KBM-7 (cell line): ENCODE measurements at regions not wholly inside any gene's neighbourhood (a gene's known extent, or its start where the extent isn't known, plus 50 kb on each side); places are given as distances from the start of the nearest gene placed in this dataset.
"Not testable (repeated sequence)": the region's sequence is repeated elsewhere in the genome, so short reads cannot be mapped to it uniquely, and the experiment has no call there.

Experiments used
- DNase-seq: peaks from one replicate; pipeline ENCODE4 v3.0.0-alpha.2; 2015
- in situ Hi-C: fragments of 300-500 bp; cut with MboI; formaldehyde crosslinking; loops from 2 replicates; pipeline ENCODE4 v1.14.3; 2020; ENCODE audit warnings: low sequenced_read_pairs, low pct_unique_long_range_greater_than_20kb, mixed read lengths

- peak; percentile 57 for DNase-seq
- in situ Hi-C loops: loop anchor here (25.0 kb wide), 2 partner anchors 405 to 530 kb away; no protein-coding TSS in a partner anchor
Measured at GRCh38 chr14:57066887-57067513, 201.7 kb downstream of the EXOC5 start.

GRCh38 chr14:57066463-57066862, 202.2 kb downstream of the EXOC5 start:
- no peak for DNase-seq
- in situ Hi-C loops: loop anchor here (25.0 kb wide), 2 partner anchors 404 to 529 kb away; no protein-coding TSS in a partner anchor

DNA sequence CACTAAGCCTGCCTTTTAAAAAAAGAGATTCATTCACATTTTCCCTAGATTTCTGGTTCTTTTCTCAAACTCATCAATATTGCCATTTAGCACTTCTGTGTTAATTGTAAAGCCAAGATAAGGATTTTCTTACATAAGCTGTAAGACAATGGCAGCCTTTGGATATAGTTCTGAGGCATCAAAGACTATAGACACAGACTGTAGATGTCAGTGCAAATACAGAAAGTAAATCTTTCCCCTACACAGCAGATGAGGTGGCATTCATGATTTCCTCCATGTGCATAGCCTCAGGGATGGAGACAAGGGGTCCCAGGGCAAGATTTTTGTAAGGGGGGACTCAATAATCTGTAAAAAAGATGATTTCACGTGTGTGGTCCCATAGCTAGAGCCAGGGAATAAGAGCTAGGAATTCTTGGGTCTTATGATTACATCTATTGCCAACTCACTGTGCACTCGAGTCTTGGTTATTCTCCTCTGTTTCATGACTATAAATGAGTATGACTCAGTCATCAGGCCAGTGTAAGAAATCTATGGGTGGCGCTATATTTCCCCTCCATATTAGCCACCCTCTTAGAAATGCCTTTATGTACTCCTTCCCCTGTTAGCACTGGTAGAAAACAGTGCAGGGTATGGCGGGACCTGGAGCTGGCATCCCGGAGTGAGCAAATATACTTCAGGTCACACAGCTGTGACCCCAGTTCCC, 207.5 kb downstream of the EXOC5 start:
- no peak for DNase-seq

DNA sequence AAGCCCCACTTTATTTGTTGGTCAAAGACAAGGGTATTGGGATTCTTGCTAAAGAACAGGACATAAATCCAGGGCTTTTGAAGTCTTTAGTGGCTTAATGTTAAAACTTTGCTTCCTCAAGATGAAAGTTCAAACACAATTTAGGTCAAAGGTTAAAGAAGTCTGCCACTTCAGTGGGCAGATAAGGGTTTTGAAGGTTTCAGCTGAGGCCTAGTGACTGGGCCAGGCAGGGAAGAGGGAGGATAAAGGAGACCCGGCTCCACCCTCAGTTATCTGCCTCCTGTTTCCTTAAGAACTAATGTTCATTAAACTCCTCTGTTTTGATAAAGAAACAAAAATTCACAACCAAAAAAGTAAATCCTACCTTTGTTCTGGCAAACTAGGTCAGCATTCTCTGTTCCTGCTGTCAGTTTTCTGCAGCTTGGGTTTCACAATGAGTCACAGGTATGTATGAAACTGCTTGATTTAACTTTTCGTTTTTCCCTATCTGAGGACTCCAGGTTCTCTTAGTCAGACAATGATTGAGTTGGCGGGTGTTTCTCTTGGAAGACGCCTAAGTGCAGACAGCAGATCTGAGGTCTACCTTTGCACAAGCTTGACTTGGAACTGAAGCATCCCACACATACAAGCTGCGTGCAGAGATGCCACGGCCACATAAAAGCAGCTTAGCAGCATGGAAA, 208.3 kb downstream of the EXOC5 start:
- in situ Hi-C loops: loop anchor here (25.0 kb wide), 2 partner anchors 398 to 523 kb away; no protein-coding TSS in a partner anchor
- DNase-seq: no peak

More for the DNA sequence above, 207.5 kb downstream of the EXOC5 start:
- in situ Hi-C loops: loop anchor here (25.0 kb wide), 2 partner anchors 399 to 524 kb away; no protein-coding TSS in a partner anchor

DNA sequence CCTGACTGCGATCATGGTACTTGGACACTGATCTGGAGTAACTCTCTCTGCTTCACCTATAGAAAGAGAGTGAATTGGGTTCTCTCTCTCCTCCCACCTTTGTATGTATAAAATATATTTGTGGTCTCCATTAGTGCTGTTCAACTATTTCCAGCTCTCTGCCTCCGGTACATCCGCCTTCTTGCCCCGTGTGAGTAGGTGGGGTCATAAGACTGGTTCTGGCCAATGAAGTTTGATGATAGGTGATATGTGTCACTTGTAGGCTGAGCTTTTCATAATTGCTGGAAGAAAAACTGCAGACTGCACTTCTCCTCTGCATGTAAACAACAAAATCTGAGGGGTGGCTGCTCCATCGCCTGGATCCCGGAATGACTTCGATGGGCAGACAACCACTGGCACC, 210.4 kb downstream of the EXOC5 start:
- in situ Hi-C loops: loop anchor here (25.0 kb wide), 2 partner anchors 396 to 521 kb away; no protein-coding TSS in a partner anchor
- DNase-seq: no peak

DNA sequence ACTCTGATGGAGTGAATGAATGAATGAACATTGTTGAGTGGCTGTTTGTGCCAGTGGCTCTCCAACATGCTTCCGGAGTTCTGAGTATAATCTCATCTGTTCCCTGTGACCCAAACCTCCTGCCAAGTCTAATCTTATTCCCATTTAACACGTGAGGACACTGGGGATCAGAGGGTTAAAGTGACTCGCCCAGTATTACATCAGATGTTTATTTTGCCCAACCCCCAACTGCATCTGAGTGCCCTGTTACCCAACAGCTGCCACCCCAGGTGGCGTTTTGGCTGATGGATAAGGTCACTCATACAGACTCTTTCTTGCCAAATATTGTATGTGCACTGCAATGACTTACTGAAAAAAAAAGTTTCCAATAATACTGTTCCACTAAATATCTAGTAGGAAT, 210.9 kb downstream of the EXOC5 start:
- no peak for DNase-seq
- in situ Hi-C loops: loop anchor here (25.0 kb wide), 2 partner anchors 396 to 521 kb away; no protein-coding TSS in a partner anchor

- not testable (repeated sequence) for DNase-seq
- in situ Hi-C loops: loop anchor here (25.0 kb wide), 2 partner anchors 394 to 519 kb away; no protein-coding TSS in a partner anchor
Measured at GRCh38 chr14:57056522-57056921, 212.2 kb downstream of the EXOC5 start.

DNA sequence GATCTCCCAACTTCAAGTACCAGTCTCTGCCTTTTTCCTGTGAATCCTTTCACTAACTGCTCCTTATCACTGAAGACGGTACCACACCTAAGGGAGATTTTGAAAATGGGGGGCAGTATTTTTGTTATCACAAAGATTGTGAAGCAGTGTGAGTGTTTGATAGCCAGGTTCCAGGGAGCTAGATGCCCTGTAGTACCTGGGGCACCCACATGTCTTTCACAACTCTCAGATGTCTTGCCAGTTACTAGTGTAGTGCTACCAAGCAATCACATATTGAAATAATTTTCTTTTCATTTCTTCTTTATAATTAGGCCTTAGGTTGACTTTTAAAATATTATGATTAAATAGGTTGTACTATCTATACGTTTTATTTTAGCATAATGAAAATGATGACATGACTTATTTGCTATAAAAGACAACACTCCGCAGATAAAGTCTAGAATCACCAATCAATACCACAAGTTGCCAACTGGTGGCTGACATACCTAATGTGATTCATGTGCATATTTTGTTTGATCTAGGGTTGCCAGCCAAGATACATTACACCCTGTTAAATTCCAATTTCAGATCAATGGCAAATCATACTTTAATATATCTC, 215.9 kb downstream of the EXOC5 start:
- no peak for DNase-seq
- in situ Hi-C loops: loop anchor here (25.0 kb wide), 2 partner anchors 391 to 516 kb away; no protein-coding TSS in a partner anchor

GRCh38 chr14:57051633-57052032, 217.1 kb downstream of the EXOC5 start:
- DNase-seq: no peak
- in situ Hi-C loops: loop anchor here (25.0 kb wide), 2 partner anchors 389 to 514 kb away; no protein-coding TSS in a partner anchor

- DNase-seq: no peak
- in situ Hi-C loops: loop anchor here (25.0 kb wide), 2 partner anchors 388 to 513 kb away; no protein-coding TSS in a partner anchor
Measured at GRCh38 chr14:57049848-57050247, 218.9 kb downstream of the EXOC5 start.

DNA sequence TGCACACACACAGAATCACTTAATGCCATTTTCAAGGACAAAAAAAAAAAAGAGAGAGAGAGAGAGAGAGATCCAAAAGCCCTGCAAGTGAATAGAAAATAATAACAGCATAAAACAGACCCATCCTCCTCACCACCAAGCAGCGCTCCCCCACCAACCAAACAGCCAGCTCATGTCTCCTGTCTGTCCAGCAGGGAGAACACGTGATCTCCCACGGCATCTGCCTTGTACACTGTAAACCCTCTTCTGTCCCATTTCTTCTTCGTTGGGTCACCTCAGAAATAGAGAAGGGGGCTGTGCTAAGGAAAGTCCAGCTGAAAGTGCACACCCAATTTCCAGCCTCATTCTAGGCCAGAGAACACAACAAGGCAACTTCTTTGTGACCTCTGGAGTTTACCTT, 222.5 kb downstream of the EXOC5 start:
- in situ Hi-C loops: no loop called here
- no peak for DNase-seq

DNA sequence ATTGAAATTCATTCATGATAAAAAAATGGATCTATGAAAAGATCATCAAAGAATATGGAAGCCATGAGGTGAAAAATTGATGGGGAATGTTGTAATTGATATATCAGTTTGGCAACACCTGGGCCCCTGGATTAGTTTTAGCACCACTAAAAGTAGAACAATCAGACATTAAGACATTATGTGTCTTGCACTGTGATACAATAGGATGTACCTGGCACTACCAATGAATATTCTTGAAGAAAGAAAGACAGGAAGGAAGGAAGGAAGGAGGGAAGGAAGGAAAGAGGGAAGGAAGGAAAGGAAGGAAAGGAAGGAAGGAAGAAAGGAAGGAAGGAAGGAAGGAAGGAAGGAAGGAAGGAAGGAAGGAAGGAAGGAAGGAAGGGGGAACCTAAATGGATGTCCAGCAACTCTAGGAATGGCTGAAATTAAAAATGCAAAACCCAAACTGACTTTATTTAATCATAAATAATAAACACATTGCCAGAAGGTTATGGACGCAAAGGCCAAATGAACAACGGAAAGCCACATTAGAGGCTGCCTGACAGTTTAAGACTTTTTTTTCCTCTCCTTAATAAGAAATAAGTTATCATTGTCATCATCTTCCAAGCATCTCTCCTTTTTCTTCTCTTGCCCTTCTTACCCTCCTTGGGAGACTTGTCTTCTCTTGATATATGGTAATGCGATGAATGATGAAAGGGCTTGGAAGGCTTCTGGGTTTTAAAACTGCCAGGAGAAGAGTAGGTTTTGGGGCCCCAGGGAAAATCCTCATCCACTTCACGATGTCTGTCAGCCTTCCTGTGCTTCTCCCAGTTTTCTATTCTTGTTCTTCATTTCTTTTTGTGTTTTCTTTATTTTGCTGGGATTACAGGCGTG, 224.4 kb downstream of the EXOC5 start:
- DNase-seq, in situ Hi-C loops: not testable (repeated sequence)

GRCh38 chr14:57038689-57039088, 228.4 kb upstream of the OTX2 start:
- in situ Hi-C loops: no loop called here
- no peak for DNase-seq

GRCh38 chr14:57031474-57031873, 221.2 kb upstream of the OTX2 start:
- DNase-seq: no peak
- in situ Hi-C loops: no loop called here

- no peak for DNase-seq
- in situ Hi-C loops: no loop called here
Measured at GRCh38 chr14:57029620-57030253, 219.5 kb upstream of the OTX2 start.

- DNase-seq: no peak
- in situ Hi-C loops: no loop called here
Measured at GRCh38 chr14:57025456-57025855, 215.2 kb upstream of the OTX2 start.

GRCh38 chr14:57022608-57023007, 212.3 kb upstream of the OTX2 start:
- in situ Hi-C loops: no loop called here
- DNase-seq: no peak

DNA sequence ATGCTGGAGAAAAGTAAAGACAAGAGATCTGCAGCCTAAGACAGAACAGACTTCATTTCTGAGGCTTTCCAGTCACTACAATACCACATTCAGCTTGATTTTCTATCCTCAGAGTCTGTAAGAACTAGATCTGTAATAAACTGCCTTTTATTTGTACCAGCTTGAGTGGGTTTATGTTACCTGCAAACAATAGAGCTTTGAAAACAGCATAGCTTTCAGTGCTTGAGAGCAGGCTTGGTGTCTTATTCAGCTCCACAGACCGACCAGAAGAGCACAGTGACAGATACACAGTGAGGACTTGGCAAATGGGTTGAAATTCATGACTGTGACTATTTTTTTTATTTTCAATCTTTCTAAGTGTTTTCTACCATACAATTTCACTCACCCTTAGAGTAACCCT, 207.8 kb upstream of the OTX2 start:
- in situ Hi-C loops: no loop called here
- DNase-seq: no peak
